Glomerular visceral epithelial cell (primary cell): ENCODE measurements at regions not wholly inside any gene's neighbourhood (a gene's known extent, or its start where the extent isn't known, plus 50 kb on each side); places are given as distances from the start of the nearest gene placed in this dataset.

Source experiments
- DNase-seq: peaks from one replicate; pipeline ENCODE4 v3.0.0-alpha.2; 2016; ENCODE audit errors: extremely low spot score

DNA sequence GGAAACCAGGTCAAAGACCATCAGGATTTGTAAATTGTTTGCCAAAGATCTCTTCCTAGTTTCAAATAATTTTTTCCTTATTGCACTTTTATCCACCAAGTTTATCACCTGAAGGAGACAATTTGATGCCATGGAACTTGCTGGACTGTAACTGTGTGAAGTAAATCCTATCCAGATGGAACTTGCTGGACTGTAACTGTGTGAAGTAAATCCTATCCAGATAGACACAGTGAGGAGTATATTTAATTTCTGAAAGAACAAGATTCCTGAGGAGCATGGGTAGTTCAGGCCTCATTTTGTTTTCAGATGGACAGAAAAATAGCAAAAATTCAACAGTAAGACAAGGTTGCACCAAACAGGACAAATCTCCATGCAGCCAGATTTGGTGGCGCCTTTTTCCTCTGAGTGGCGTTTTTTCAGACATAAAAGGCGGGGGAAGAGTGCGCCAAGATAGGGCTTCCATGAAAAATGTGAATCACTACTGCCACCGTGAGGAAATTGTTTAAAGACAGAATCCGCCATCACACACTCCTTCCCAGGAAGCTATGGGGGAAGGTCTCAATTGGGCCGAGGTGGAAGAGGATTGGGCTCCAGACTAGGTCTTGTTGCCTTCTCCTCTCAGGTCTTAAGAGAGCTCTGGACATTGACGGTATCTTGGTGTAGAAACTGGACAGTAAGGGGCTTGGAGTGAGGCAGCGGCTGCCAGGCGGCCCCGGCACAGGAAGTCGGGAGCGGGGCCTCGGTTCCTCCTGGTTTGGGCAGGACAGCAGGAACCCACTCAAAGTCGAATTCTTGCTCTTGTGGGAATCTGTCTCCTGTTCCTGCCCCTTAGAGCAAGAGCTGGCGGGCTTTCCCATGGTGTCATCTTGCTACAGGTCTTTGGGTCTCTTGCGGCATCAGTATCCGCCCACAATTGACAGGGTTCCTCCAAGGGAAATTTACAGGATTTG, 234.7 kb downstream of the OR13H1 start:
- no peak for DNase-seq

GRCh38 chrX:131779306-131779705, 235.4 kb downstream of the OR13H1 start:
- no peak for DNase-seq

- no peak for DNase-seq
Measured at GRCh38 chrX:131779741-131780140, 235.9 kb downstream of the OR13H1 start.

DNA sequence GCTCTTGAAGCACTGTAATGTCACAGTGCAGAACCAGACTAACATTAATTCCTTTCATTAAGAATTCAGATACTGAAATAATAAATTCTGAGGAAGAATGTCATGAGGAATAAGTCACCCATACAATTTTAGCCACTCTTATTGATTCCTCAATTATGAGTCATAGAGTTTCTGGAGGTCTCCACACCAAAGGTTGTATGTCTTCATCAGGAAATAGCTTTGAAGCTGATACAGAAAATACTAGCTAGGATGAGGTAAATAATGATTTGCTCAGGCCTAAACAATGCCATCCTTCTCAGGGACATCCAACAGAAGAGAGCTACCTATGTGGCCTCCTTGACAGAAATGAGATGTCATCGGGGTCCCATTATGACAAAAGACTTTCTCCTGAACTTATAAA, 238.8 kb downstream of the OR13H1 start:
- DNase-seq, result no peak

- no peak for DNase-seq
Measured at GRCh38 chrX:131783555-131784308, 239.4 kb upstream of the STK26 start.

DNA sequence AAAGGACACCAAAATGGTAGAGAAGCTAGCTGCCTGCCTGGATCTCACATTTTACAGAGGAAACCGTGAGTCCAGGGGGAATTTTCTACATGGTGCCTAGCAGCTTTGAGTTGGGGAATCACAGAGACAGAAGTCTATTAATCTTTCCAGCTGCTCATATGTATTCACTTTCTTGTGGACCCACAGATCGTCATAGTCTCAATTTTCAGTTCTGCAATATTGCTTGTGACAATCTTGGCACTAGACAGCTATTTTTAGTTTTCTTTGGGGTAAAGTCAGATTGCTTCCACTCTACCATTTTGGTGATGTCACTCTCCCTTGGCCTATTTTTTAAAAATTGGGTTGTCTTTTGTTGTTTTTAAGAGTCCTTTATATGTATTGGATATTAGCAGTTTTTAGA, 233.4 kb upstream of the STK26 start:
- no peak for DNase-seq

DNA sequence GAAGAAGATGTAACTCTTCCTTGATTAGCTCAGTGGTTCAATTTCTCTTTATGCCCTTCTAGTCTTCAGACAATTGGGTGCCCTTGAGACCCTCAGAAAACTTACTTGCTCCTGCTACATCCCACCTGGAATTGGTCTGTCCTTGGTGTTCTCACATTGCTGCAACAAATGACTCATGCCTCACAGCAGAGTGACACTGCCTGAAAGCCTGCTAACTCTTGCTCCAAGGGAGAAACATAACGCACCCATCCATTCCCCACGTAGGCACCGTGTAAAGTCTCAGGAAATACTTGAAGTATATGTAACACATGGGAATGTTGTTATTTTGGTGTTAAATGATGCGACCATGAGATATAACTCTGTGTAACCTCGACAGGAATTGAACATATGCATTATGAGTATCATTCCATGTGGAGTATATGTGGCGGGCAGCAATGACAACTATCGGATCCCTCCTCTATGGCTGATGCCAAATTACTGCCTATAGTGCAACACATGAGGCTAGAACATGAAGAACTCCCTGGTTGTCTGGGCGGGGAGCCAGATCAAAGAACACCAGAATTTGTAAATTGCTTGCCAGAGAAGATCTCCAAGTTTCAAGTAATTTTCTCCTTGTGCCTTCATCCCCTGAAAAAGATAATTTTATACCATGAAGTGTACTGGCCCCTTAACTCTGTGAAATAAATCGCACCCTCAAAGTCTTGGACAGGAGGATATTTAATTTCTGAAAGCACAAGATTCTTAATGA, 231.3 kb upstream of the STK26 start:
- DNase-seq, result no peak

- DNase-seq, result no peak
Measured at GRCh38 chrX:131792356-131792749, 230.7 kb upstream of the STK26 start.

DNA sequence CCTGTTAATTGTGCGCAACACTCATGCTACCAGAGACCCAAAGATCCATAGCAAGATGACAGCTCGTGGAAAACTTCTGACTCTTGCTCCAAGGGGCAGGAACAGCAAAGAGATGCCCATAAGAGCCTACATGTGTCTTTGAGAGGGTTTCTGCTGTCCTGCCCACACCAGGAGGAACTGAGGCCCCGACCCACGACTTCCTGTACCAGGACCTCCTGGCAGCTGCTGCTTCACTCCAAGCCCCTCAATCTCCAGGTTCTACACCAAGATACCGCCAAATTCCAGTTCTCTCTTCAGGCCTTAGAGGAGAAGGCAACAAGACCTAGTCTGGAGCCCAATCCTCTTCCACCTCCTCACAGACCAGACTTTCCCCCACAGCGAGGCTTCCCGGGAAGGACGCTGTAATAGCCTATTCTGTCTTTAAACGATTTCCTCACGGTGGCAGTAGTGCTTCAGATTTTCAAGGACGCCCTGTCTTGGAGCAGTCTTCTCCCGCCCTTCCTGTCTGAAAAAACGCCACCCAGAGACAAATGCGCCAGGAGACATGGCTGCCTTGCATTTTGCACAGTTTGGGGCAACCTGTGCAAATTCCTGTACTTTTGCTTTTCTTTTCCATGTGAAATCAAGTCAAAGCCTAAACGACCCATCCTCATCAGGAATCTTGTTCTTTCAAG, 230.2 kb upstream of the STK26 start:
- no peak for DNase-seq

GRCh38 chrX:131795442-131796229, 227.5 kb upstream of the STK26 start:
- DNase-seq, result no peak

DNA sequence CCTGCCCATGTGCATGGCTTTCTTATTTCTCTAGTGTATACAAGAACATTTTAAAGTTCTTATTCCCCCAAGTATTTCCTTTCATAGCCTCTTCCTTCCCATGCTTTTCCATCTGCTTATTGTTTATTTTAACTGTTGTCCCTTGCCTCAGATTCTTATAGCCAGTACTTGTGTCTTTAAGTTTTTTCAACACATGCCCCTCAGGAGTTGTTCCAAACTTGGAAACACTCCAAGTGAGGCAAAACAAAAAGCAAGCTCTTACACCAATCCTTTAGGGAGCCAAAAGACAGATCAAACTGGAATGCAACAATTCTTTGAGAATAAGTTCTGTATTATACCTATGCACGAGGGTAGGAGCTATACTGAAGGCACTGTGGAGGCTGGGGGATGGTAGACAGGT, 222.0 kb upstream of the STK26 start:
- DNase-seq, result no peak

DNA sequence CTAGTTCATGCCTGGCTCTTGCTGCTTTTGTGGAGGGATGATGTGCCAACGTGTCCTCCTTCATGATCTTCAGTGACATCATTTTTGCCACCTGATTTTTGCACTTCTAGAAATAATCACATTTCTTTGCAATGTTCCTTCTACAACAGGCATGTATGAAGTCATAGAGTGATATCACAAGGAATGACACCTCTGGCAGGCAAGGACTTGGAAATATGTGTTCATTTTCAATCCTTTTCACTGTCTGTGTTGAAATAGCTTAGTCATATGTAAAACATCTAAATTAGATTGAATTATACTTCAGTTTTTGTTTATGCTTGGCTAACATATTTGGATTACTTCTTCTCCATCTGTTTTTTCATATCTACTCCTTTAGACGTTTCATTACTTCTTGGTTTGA, 221.2 kb upstream of the STK26 start:
- no peak for DNase-seq

DNA sequence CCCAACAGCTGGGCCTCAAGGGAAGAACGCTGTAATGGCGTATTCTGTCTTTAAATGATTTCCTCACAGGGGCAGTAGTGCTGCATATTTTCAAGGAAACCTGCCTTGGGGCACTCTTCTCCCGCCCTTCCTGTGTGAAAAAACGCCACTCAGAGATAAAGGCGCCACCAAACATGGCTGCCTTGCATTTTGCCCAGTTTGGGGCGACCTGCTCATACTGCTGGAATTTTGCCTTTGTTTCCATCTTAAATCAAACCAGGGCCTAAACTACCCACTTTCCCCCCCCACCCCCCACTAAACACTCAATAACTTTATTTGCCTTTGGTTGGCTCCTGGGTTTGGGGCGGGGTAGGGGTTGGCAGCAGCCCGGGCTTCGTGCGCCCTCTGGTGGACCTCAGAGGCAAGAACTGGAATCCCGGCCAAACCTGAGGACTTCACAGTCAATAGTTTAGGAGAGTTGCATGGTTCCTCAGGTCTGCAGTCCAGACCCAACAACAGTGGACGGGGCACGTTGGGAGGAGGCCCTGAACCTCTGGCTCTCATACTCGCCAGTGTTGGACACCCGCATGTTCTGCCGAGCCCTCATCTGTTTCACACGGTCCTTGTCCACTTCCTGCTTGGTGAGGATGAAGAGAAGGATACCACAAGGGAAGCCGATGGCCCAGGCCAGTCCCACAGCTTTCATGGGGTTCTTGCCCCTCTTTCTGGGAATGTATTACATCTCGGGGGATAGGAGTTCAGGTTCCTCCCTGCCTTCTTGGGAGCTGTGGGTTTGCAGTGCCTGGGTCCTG, 220.1 kb upstream of the STK26 start:
- DNase-seq, result no peak

DNA sequence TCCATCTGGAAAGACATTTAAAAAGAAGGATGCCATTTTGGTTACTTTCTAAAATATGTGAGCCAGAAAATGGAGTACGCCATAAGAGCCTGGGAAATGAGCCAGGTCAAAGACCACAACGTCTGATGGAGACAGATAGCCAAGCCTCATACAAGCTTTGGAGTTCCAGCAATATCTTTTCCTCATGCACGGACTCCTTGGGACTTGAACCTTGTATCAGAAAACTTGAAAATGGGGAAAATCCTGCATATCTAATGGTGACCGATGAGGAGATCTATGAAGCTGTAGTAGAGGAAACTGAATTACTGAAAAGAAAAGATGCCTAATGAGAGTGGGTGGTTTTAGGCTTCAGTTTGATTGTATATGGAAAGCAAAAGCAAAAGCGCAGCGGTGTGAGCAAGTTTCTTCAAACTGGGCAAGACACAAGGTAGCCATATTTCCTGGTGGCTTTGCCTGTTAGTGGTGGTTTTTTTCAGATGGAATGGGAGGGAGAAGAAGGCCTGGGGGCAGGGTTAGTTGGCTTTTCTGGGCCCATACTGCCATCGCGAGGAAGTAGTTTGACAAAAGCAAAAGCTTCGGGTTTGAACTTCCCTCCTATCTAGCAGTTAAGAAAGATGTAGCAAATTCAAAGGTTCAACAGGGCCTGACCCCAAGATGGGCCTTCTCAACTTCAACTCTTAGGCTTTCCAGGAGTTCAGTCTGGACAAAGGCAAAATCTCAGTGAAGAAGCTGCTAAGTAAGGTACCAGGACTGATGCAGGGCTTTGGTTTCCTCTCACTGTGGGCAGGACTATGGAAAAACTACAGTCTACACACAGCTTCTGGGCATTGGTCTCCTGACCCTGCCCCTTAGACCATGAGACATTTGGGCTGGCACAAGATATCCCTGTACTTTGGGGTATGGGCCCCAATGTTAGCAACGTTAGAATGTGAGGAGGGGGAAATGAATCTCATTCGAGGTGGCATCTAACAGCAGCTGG, 210.0 kb upstream of the STK26 start:
- no peak for DNase-seq

DNA sequence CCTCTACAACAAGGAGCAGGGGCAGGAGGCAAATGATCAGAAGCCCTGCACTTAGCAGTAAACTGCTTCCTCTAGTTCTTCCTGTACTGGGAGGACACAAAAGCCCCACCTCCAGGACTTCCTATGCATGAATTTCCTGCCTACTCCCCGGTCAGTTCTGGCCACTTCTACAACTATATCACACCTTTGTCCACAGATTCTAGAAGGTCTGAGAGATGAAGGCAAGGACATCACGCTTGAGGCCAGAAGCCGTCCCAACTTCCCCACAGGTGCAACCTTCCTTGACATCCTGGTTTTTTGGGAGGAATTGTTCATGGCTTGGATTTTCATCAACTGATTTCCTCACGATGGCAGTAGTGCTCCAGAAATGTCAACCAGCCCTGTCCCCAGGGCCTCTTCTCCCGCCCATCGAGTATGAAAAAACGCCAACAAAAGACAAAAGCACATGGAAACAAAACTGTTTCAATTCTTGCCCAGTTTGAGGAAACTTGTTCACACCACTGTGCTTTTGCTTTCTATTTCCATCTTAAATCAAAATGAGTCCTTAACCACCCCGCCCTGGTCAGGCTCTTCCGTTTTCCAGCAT, 206.5 kb upstream of the STK26 start:
- no peak for DNase-seq

- no peak for DNase-seq
Measured at GRCh38 chrX:131818297-131818936, 204.7 kb upstream of the STK26 start.

DNA sequence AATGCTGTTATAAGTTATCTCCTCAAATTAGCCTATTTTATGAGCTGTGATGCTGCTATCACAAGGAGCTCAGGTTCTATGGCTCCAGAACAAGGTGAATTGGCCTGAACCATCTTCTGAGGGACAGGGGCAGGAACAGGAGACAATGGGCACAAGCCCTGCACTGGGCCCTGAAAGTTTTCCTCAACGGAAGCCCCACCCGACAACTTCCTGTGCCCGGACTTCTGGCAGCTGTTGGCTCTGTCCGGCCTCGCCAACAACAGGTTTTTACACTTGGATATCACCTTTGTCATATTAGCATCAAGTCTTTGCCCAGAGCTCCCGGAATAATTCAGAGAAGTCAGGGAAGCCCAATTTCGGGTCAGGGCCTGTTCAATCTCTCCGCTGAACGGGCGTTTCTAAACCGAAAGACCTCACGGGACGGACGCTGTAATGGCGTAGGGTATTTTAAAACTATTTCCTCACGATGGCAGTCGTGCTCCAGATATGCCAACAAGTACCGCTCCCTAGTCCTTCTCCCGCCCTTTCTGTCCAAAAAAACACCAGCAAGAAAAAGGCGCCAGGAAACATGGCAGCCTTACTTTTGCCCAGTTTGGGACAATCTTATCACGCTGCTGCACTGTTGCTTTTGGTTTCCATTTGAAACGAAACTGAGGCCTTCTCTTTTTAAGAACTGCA, 201.0 kb upstream of the STK26 start:
- DNase-seq, result no peak
